IMR-90 (cell line): ENCODE measurements at regions not wholly inside any gene's neighbourhood (a gene's known extent, or its start where the extent isn't known, plus 50 kb on each side); places are given as distances from the start of the nearest gene placed in this dataset.

Experiments used
- ATAC-seq: fragments of 200-7000 bp; cut with Tn5 transposase; 2 replicates; pipeline ENCODE4 v1.9.1; 2020; ENCODE audit warnings: low read depth, mild to moderate bottlenecking, moderate library complexity
- BruUV-seq: library from RNA; stranded (reverse); fragments of 400-500 nt; replicated peaks from 2 replicates; lab custom pipeline; 2021; lab: Mats Ljungman, UMichigan
- CTCF ChIA-PET: fragments of 300-600 bp; formaldehyde crosslinking; extraction: SDS; loops from one replicate; lab custom pipeline; 2021; ENCODE audit warnings: antibody characterized with exemption; lab: Yijun Ruan, JAX
- POLR2A ChIA-PET: fragments of 300-600 bp; sonication (Branson Sonifier 250); formaldehyde crosslinking; loops from one replicate; lab custom pipeline; 2022; ENCODE audit warnings: antibody characterized with exemption; ENCODE audit not compliant: unreplicated experiment; lab: Charles Lee
- DNase-seq: peaks from one replicate; pipeline ENCODE4 v3.0.0; 2013
- H2AFZ ChIP-seq: replicated peaks from 2 replicates; pipeline ENCODE3; 2013; ENCODE audit warnings: low read length, mild to moderate bottlenecking; ENCODE audit not compliant: poor library complexity
- H2AK5ac ChIP-seq: 2 replicates; pipeline ENCODE4 v1.6.1; 2013; ENCODE audit warnings: low read depth, low read length, inconsistent platforms
- H2AK9ac ChIP-seq: replicated peaks from 2 replicates; pipeline ENCODE3; 2013; ENCODE audit warnings: mild to moderate bottlenecking, low read depth, low read length, moderate library complexity; ENCODE audit not compliant: poor library complexity
- H2BK120ac ChIP-seq: 2 replicates; pipeline ENCODE4 v1.6.1; 2013; ENCODE audit warnings: low read depth, low read length, inconsistent platforms
- H2BK15ac ChIP-seq: 3 replicates; pipeline ENCODE4 v1.6.1; 2013; ENCODE audit warnings: low read depth, low read length, inconsistent platforms
- H2BK20ac ChIP-seq: 2 replicates; pipeline ENCODE4 v1.6.1; 2013; ENCODE audit warnings: low read depth, mild to moderate bottlenecking, inconsistent platforms, low read length, moderate library complexity
- H2BK5ac ChIP-seq: 2 replicates; pipeline ENCODE4 v1.6.1; 2013; ENCODE audit warnings: mild to moderate bottlenecking, low read depth, low read length, inconsistent platforms; ENCODE audit not compliant: poor library complexity, severe bottlenecking
- H3K14ac ChIP-seq: replicated peaks from 2 replicates; pipeline ENCODE4 v1.6.1; 2013; ENCODE audit warnings: low read depth, low read length, inconsistent platforms
- H3K18ac ChIP-seq: 2 replicates; pipeline ENCODE4 v1.6.1; 2013; ENCODE audit warnings: low read depth, low read length, control low read depth
- H3K23ac ChIP-seq: 2 replicates; pipeline ENCODE4 v1.6.1; 2013; ENCODE audit warnings: low read depth, low read length, inconsistent platforms
- H3K27ac ChIP-seq: 2 replicates; pipeline ENCODE4 v1.5.1; 2013; ENCODE audit warnings: mild to moderate bottlenecking, control low read depth, low read length; ENCODE audit not compliant: insufficient read depth
- H3K27me3 ChIP-seq: 2 replicates; pipeline ENCODE4 v1.6.1; 2013; ENCODE audit warnings: low read length; ENCODE audit not compliant: control insufficient read depth, insufficient read depth
- H3K36me3 ChIP-seq: 2 replicates; pipeline ENCODE4 v1.6.1; 2013; ENCODE audit warnings: low read length, mixed read lengths; ENCODE audit not compliant: control insufficient read depth, insufficient read depth
- H3K4ac ChIP-seq: 2 replicates; pipeline ENCODE4 v1.6.1; 2013; ENCODE audit warnings: low read depth, low read length, inconsistent platforms
- H3K4me1 ChIP-seq: 2 replicates; pipeline ENCODE4 v1.6.1; 2013; ENCODE audit warnings: low read length, mixed read lengths; ENCODE audit not compliant: control insufficient read depth, insufficient read depth
- H3K4me2 ChIP-seq: 2 replicates; pipeline ENCODE4 v1.6.1; 2013; ENCODE audit warnings: low read depth, mild to moderate bottlenecking, control low read depth, low read length, moderate library complexity
- H3K4me3 ChIP-seq: 2 replicates; pipeline ENCODE4 v1.5.1; 2013; ENCODE audit warnings: low read depth, mild to moderate bottlenecking, control low read depth, low read length, moderate library complexity; ENCODE audit not compliant: insufficient read depth
- H3K56ac ChIP-seq: 2 replicates; pipeline ENCODE4 v1.6.1; 2013; ENCODE audit warnings: low read length, inconsistent platforms; ENCODE audit not compliant: insufficient read depth; ENCODE audit errors: extremely low read depth
- H3K79me1 ChIP-seq, 2 experiments: 2 replicates each; pipeline ENCODE4 v1.6.1; 2013; ENCODE audit warnings: low read length in 2 of 2, inconsistent platforms in 1 of 2, low read depth in 1 of 2
- H3K9ac ChIP-seq: 2 replicates; pipeline ENCODE4 v1.6.1; 2013; ENCODE audit warnings: low read depth, low read length, control low read depth
- H3K9me1 ChIP-seq: 2 replicates; pipeline ENCODE4 v1.6.1; 2013; ENCODE audit warnings: low read length, inconsistent platforms; ENCODE audit not compliant: insufficient read depth
- H3K9me3 ChIP-seq: 2 replicates; pipeline ENCODE4 v1.6.1; 2013; ENCODE audit warnings: low read length; ENCODE audit not compliant: control insufficient read depth, insufficient read depth
- H4K20me1 ChIP-seq: 2 replicates; pipeline ENCODE4 v1.6.1; 2013; ENCODE audit warnings: low read length, inconsistent platforms; ENCODE audit not compliant: insufficient read depth
- H4K5ac ChIP-seq: 2 replicates; pipeline ENCODE4 v1.6.1; 2013; ENCODE audit warnings: mild to moderate bottlenecking, low read depth, low read length, control low read depth
- H4K8ac ChIP-seq, 2 experiments: 2 replicates each; pipeline ENCODE4 v1.6.1; 2013; ENCODE audit warnings: low read depth in 2 of 2, low read length in 2 of 2, control low read depth in 1 of 2, inconsistent platforms in 1 of 2
- H4K91ac ChIP-seq: 2 replicates; pipeline ENCODE4 v1.6.1; 2013; ENCODE audit warnings: low read depth, low read length, inconsistent platforms; ENCODE audit not compliant: insufficient read depth
- BHLHE40 ChIP-seq: fragments of 150-350 bp; IDR thresholded peaks from 2 replicates; pipeline ENCODE4 v1.6.1; 2016; ENCODE audit warnings: mild to moderate bottlenecking, low read depth, low read length
- FOS ChIP-seq: fragments of 150-350 bp; IDR thresholded peaks from 2 replicates; pipeline ENCODE4 v1.6.1; 2016; ENCODE audit warnings: low read depth, low read length
- MAFK ChIP-seq: IDR thresholded peaks from 2 replicates; pipeline ENCODE4 v1.6.1; 2012; ENCODE audit warnings: low read depth, low read length, improper control_type of control experiment
- MXI1 ChIP-seq: IDR thresholded peaks from 2 replicates; pipeline ENCODE4 v1.6.1; 2012; ENCODE audit warnings: low read depth, mild to moderate bottlenecking, low read length, moderate library complexity, borderline replicate concordance
- RFX5 ChIP-seq: IDR thresholded peaks from 2 replicates; pipeline ENCODE4 v1.8.0; 2012; ENCODE audit warnings: low read depth, mild to moderate bottlenecking, low read length, moderate library complexity
- SMC3 ChIP-seq: fragments of 150-350 bp; IDR thresholded peaks from 2 replicates; pipeline ENCODE4 v1.6.1; 2016; ENCODE audit warnings: low read depth, mild to moderate bottlenecking, antibody characterized with exemption, low read length, moderate library complexity
- WGBS, 2 experiments: methylation state at CpG; one replicate each; pipeline versions ENCODE4 v1.1.5 to v1.1.7; 2013; ENCODE audit warnings: missing lambda C conversion rate in 2 of 2; ENCODE audit not compliant: insufficient read length in 1 of 2; ENCODE audit errors: extremely low coverage in 2 of 2; 5-methylcytosine and 5-hydroxymethylcytosine counted together
- dilution Hi-C: fragments of 300-500 bp; cut with HindIII; formaldehyde crosslinking; loops from one replicate; pipeline ENCODE4 v1.14.3; 2018; ENCODE audit warnings: low sequenced_read_pairs; ENCODE audit not compliant: unreplicated experiment
- in situ Hi-C: fragments of 300-500 bp; cut with MboI; formaldehyde crosslinking; loops from 3 replicates; pipeline ENCODE4 v1.14.3; 2019; ENCODE audit warnings: low sequenced_read_pairs, inconsistent platforms, mixed read lengths
- intact Hi-C: fragments of 100-400 bp; cut with micrococcal nuclease; formaldehyde crosslinking; loops from 2 replicates; pipeline ENCODE4 v1.10.0; 2022
- TF ChIP-seq, protein P1 (sequence below): fragments of 150-350 bp; IDR thresholded peaks from 2 replicates; pipeline ENCODE4 v1.6.1; 2017; ENCODE audit warnings: mild to moderate bottlenecking, antibody characterized with exemption, low read length, low read depth
- TF ChIP-seq, protein P2 (sequence below): conservative IDR thresholded peaks from 2 replicates; pipeline ENCODE4 v1.5.1; 2012; ENCODE audit warnings: mild to moderate bottlenecking, low read depth, low read length, improper control_type of control experiment

DNA sequence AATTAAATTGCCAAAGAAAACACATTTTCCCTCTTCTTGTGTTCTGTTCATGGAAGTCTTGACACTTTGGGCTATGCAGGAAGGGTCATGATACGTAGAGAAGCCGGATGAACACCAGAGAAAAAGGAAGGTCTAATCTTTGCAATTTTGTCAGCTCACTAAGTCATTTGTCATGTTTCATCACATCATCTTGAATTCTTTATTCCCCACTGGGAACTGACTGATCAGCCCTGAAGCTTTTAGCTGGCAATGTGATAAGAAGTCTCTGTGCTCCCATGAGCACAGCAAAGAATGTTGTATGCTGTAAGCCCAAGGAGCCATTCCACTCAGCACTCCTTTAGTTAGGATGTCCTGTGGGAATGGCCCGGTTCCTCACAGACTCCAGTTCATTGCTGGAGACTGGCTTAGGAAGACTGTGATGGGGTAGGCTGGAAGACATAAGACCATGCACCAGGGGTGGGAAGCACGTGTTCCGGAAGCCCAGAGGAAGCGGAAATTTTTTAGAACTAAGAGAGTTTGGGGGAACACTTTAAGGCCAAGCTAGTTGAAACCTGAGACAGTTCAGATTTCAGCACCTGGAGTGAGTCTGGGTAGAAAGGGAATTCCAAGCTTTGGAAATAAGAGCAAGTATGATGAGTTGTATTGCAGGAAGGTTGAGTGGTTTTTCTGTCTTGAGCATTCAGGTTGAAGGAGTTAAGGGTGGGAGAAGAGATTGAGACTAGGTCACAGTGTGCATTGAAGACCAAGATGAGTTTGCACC lies 306.7 kb upstream of the MTNR1B start:
- H3K4me3 ChIP-seq = no peak overlapping the region
- H4K8ac ChIP-seq = no peak overlapping the region
- no peak overlapping the region for H2BK5ac ChIP-seq
- H2AK5ac ChIP-seq = no peak overlapping the region
- intact Hi-C loops = no loop called here
- H3K36me3 ChIP-seq = no peaks in the 10 kb centered on the region
- no peak overlapping the region for H3K4me2 ChIP-seq
- no peak overlapping the region for H3K14ac ChIP-seq
- TF ChIP-seq, protein P1, sequence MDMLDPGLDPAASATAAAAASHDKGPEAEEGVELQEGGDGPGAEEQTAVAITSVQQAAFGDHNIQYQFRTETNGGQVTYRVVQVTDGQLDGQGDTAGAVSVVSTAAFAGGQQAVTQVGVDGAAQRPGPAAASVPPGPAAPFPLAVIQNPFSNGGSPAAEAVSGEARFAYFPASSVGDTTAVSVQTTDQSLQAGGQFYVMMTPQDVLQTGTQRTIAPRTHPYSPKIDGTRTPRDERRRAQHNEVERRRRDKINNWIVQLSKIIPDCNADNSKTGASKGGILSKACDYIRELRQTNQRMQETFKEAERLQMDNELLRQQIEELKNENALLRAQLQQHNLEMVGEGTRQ = no peak
- TF ChIP-seq, protein P2, sequence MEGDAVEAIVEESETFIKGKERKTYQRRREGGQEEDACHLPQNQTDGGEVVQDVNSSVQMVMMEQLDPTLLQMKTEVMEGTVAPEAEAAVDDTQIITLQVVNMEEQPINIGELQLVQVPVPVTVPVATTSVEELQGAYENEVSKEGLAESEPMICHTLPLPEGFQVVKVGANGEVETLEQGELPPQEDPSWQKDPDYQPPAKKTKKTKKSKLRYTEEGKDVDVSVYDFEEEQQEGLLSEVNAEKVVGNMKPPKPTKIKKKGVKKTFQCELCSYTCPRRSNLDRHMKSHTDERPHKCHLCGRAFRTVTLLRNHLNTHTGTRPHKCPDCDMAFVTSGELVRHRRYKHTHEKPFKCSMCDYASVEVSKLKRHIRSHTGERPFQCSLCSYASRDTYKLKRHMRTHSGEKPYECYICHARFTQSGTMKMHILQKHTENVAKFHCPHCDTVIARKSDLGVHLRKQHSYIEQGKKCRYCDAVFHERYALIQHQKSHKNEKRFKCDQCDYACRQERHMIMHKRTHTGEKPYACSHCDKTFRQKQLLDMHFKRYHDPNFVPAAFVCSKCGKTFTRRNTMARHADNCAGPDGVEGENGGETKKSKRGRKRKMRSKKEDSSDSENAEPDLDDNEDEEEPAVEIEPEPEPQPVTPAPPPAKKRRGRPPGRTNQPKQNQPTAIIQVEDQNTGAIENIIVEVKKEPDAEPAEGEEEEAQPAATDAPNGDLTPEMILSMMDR = no peak
- TF ChIP-seq MXI1 (no peak), BHLHE40 (no peak), FOS (no peak), RFX5 (no peak), MAFK (no peak), SMC3 (no peak)
- ATAC-seq (no peak), DNase-seq (no peak)
- in situ Hi-C loops = no loop called here
- H3K4ac ChIP-seq = no peak overlapping the region
- no peaks in the 10 kb centered on the region for H3K4me1 ChIP-seq
- no peaks in the 10 kb centered on the region for H3K27me3 ChIP-seq
- no peaks in the 10 kb centered on the region for H3K9me3 ChIP-seq
- H2BK120ac ChIP-seq = no peak overlapping the region
- no peak overlapping the region for H4K91ac ChIP-seq
- no peaks in the 10 kb centered on the region for H4K20me1 ChIP-seq
- H2AFZ ChIP-seq = no peak overlapping the region
- H3K9ac ChIP-seq = no peak overlapping the region
- H3K23ac ChIP-seq = no peak overlapping the region
- no peaks in the 10 kb centered on the region for H3K79me1 ChIP-seq
- 52% methylated on average over 3 of the region's 6 CpGs; no CpG with 5 or more reads in 1 of the 2 experiments for WGBS, 2 experiments
- no peaks in the 10 kb centered on the region for H3K9me1 ChIP-seq
- H3K56ac ChIP-seq = no peak overlapping the region
- H3K27ac ChIP-seq = no peak overlapping the region
- no peak overlapping the region for H3K18ac ChIP-seq
- H2BK15ac ChIP-seq = no peak overlapping the region
- dilution Hi-C loops = no loop called here
- no peak overlapping the region for H4K5ac ChIP-seq
- no peak overlapping the region for H2AK9ac ChIP-seq
- ChIA-PET CTCF (no interaction called here), POLR2A (no interaction called here)
- BruUV-seq = no TSS peak
- H2BK20ac ChIP-seq = no peak overlapping the region
